ENCODE measurements at regions not wholly inside any gene's neighbourhood (a gene's known extent, or its start where the extent isn't known, plus 50 kb on each side); places are given as distances from the start of the nearest gene placed in this dataset.

- in situ Hi-C loops (cut with MboI; ENCODE audit: low sequenced_read_pairs) (loop anchor here (25.0 kb wide), 1 partner anchor 285 kb away; no protein-coding TSS in a partner anchor), intact Hi-C loops (cut with micrococcal nuclease) (no loop called here), dilution Hi-C loops (cut with HindIII; ENCODE audit: low sequenced_read_pairs, unreplicated experiment) (no loop called here)
- H2BK120ac ChIP-seq (ENCODE audit: low read depth, low read length), result no peak overlapping the region
- CTCF ChIA-PET, result interaction anchor here (1.2 kb wide), 1 partner anchor 1019 kb away, joined by 3 read pairs; no protein-coding TSS in a partner anchor
- H4K8ac ChIP-seq (ENCODE audit: low read depth in 2 of 2, low read length in 2 of 2), result no peak overlapping the region
- no peak overlapping the region for H3K56ac ChIP-seq (ENCODE audit: extremely low read depth, insufficient read depth, low read length)
- H2BK20ac ChIP-seq (ENCODE audit: low read depth, low read length), result no peak overlapping the region
- WGBS, 2 experiments (ENCODE audit: extremely low coverage in 2 of 2, insufficient read length in 1 of 2), result 80% methylated on average over 1 of the region's 3 CpGs; no CpG with 5 or more reads in 1 of the 2 experiments
- no peaks in the 10 kb centered on the region for H4K20me1 ChIP-seq (ENCODE audit: insufficient read depth, low read length)
- H3K9me3 ChIP-seq (ENCODE audit: control insufficient read depth, insufficient read depth, low read length), result no peaks in the 10 kb centered on the region
- BruUV-seq (replicated peaks), result no TSS peak
- no peak overlapping the region for H2BK15ac ChIP-seq (ENCODE audit: low read depth, low read length)
- no peak for DNase-seq
- H4K5ac ChIP-seq (ENCODE audit: low read depth, low read length), result no peak overlapping the region
- no peak overlapping the region for H3K18ac ChIP-seq (ENCODE audit: low read depth, low read length)
- no peaks in the 10 kb centered on the region for H3K36me3 ChIP-seq (ENCODE audit: control insufficient read depth, insufficient read depth, low read length)
- H3K9me1 ChIP-seq (ENCODE audit: insufficient read depth, low read length), result peaks cover 5% of the 10 kb centered on the region; the same call in 1 of the 2 replicates
- no peak overlapping the region for H4K91ac ChIP-seq (ENCODE audit: insufficient read depth, low read depth, low read length)
- no peak for ATAC-seq (ENCODE audit: low read depth)
- no peaks in the 10 kb centered on the region for H3K27me3 ChIP-seq (ENCODE audit: control insufficient read depth, insufficient read depth, low read length)
- H3K9ac ChIP-seq (ENCODE audit: low read depth, low read length), result no peak overlapping the region
- no peaks in the 10 kb centered on the region; a peak in 1 of 4 replicates for H3K79me1 ChIP-seq (ENCODE audit: low read depth in 1 of 2, low read length in 2 of 2)
- H3K23ac ChIP-seq (ENCODE audit: low read depth, low read length), result no peak overlapping the region
- no peak overlapping the region for H3K4ac ChIP-seq (ENCODE audit: low read depth, low read length)
- H3K14ac ChIP-seq (replicated peaks; ENCODE audit: low read depth, low read length), result no peak overlapping the region
- no peak overlapping the region for H3K4me3 ChIP-seq (ENCODE audit: insufficient read depth, low read depth, low read length)
- no peak overlapping the region for H2AK9ac ChIP-seq (replicated peaks; ENCODE audit: low read depth, low read length, poor library complexity)
- H3K4me1 ChIP-seq (ENCODE audit: control insufficient read depth, insufficient read depth, low read length), result peaks cover 5% of the 10 kb centered on the region; the same call in 1 of the 2 replicates
- no peak overlapping the region for H2AFZ ChIP-seq (replicated peaks; ENCODE audit: low read length, poor library complexity)
- no peak overlapping the region for H3K4me2 ChIP-seq (ENCODE audit: low read depth, low read length)
- no peak overlapping the region for H3K27ac ChIP-seq (ENCODE audit: insufficient read depth, low read length)
- no peak overlapping the region for H2BK5ac ChIP-seq (ENCODE audit: low read depth, low read length, poor library complexity, severe bottlenecking)
- POLR2A ChIA-PET (ENCODE audit: unreplicated experiment), result no interaction called here
- TF ChIP-seq, protein P1, sequence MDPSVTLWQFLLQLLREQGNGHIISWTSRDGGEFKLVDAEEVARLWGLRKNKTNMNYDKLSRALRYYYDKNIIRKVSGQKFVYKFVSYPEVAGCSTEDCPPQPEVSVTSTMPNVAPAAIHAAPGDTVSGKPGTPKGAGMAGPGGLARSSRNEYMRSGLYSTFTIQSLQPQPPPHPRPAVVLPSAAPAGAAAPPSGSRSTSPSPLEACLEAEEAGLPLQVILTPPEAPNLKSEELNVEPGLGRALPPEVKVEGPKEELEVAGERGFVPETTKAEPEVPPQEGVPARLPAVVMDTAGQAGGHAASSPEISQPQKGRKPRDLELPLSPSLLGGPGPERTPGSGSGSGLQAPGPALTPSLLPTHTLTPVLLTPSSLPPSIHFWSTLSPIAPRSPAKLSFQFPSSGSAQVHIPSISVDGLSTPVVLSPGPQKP (IDR thresholded peaks at IDR 0.05; ENCODE audit: borderline replicate concordance, low read depth, low read length), result no peak
- no peak for TF ChIP-seq CHD1 (IDR thresholded peaks at IDR 0.05; ENCODE audit: low read depth, low read length)
- TF ChIP-seq NFE2L2 (IDR thresholded peaks at IDR 0.05; ENCODE audit: low read depth, low read length), result no peak
- no peak for TF ChIP-seq RCOR1 (IDR thresholded peaks at IDR 0.05; ENCODE audit: insufficient replicate concordance, low read length)
- no peak overlapping the region for H2AK5ac ChIP-seq (ENCODE audit: low read depth, low read length)
Measured at GRCh38 chr3:160171813-160172212, 53.4 kb upstream of the C3orf80 start.

Data from IMR-90 (cell line).